ENCODE measurements at regions not wholly inside any gene's neighbourhood (a gene's known extent, or its start where the extent isn't known, plus 50 kb on each side); places are given as distances from the start of the nearest gene placed in this dataset.
"Not testable (repeated sequence)": the region's sequence is repeated elsewhere in the genome, so short reads cannot be mapped to it uniquely, and the experiment has no call there.

GRCh38 chr11:42925916-42926315 is 385.9 kb upstream of the API5 start:
- intact Hi-C loops (cut with DNase I; ENCODE audit: low total_unique reads), result no loop called here
- H3K27me3 ChIP-seq, result no peaks in the 10 kb centered on the region
- no peaks in the 10 kb centered on the region for H3K36me3 ChIP-seq
- TF ChIP-seq POLR2A (IDR thresholded peaks at IDR 0.05), result no peak
- TF ChIP-seq CTCF (IDR thresholded peaks at IDR 0.05 in 4 of 5, conservative IDR thresholded peaks at IDR 0.05 in 1 of 5), result no peak
- DNase-seq, result no peak
- in situ Hi-C loops (cut with MboI; ENCODE audit: low sequenced_read_pairs in 4 of 4), result no loop called here
- H3K9me3 ChIP-seq, result no peaks in the 10 kb centered on the region
- no peak overlapping the region for H3K27ac ChIP-seq
- H3K4me1 ChIP-seq, result no peaks in the 10 kb centered on the region
- no peak for ATAC-seq
- H3K4me3 ChIP-seq, result no peak overlapping the region

- no peak overlapping the region for H3K27ac ChIP-seq
- intact Hi-C loops (cut with DNase I; ENCODE audit: low total_unique reads) (no loop called here), in situ Hi-C loops (cut with MboI; ENCODE audit: low sequenced_read_pairs in 4 of 4) (no loop called here)
- ATAC-seq (no peak), DNase-seq (no peak)
- no peaks in the 10 kb centered on the region for H3K27me3 ChIP-seq
- H3K4me1 ChIP-seq, result no peaks in the 10 kb centered on the region
- H3K4me3 ChIP-seq, result no peak overlapping the region
- H3K9me3 ChIP-seq, result no peaks in the 10 kb centered on the region
- no peaks in the 10 kb centered on the region for H3K36me3 ChIP-seq
- TF ChIP-seq POLR2A (IDR thresholded peaks at IDR 0.05), result no peak
- TF ChIP-seq CTCF (IDR thresholded peaks at IDR 0.05 in 4 of 5, conservative IDR thresholded peaks at IDR 0.05 in 1 of 5), result no peak
Measured at GRCh38 chr11:42947405-42947804, 364.4 kb upstream of the API5 start.

GRCh38 chr11:42949738-42950376 is 361.9 kb upstream of the API5 start:
- H3K27ac ChIP-seq, ATAC-seq: not testable (repeated sequence)

GRCh38 chr11:42951266-42951665 is 360.5 kb upstream of the API5 start:
- ATAC-seq (no peak), DNase-seq (no peak)
- no peaks in the 10 kb centered on the region for H3K4me1 ChIP-seq
- in situ Hi-C loops (cut with MboI; ENCODE audit: low sequenced_read_pairs in 4 of 4) (no loop called here), intact Hi-C loops (cut with DNase I; ENCODE audit: low total_unique reads) (no loop called here)
- no peaks in the 10 kb centered on the region for H3K9me3 ChIP-seq
- no peaks in the 10 kb centered on the region for H3K36me3 ChIP-seq
- H3K4me3 ChIP-seq, result no peak overlapping the region
- TF ChIP-seq POLR2A (IDR thresholded peaks at IDR 0.05) (no peak), CTCF (IDR thresholded peaks at IDR 0.05 in 4 of 5, conservative IDR thresholded peaks at IDR 0.05 in 1 of 5) (no peak)
- no peak overlapping the region for H3K27ac ChIP-seq
- H3K27me3 ChIP-seq, result no peaks in the 10 kb centered on the region

More at GRCh38 chr11:42949738-42950376, 361.9 kb upstream of the API5 start:
- intact Hi-C loops (cut with DNase I; ENCODE audit: low total_unique reads); in situ Hi-C loops (cut with MboI; ENCODE audit: low sequenced_read_pairs in 4 of 4); H3K4me1 ChIP-seq; H3K4me3 ChIP-seq; H3K27me3 ChIP-seq; H3K36me3 ChIP-seq; H3K9me3 ChIP-seq; DNase-seq: not testable (repeated sequence)

GRCh38 chr11:42957831-42958230 is 354.0 kb upstream of the API5 start:
- Histone ChIP-seq H3K36me3 (no peaks in the 10 kb centered on the region), H3K4me1 (no peaks in the 10 kb centered on the region), H3K27ac (no peak overlapping the region), H3K4me3 (no peak overlapping the region), H3K9me3 (no peaks in the 10 kb centered on the region), H3K27me3 (no peaks in the 10 kb centered on the region)
- ATAC-seq, result no peak
- in situ Hi-C loops (cut with MboI; ENCODE audit: low sequenced_read_pairs in 4 of 4) (no loop called here), intact Hi-C loops (cut with DNase I; ENCODE audit: low total_unique reads) (no loop called here)
- no peak for TF ChIP-seq CTCF (IDR thresholded peaks at IDR 0.05 in 4 of 5, conservative IDR thresholded peaks at IDR 0.05 in 1 of 5)
- no peak for TF ChIP-seq POLR2A (IDR thresholded peaks at IDR 0.05)
- no peak for DNase-seq
